WI38 (cell line): ENCODE measurements at regions not wholly inside any gene's neighbourhood (a gene's known extent, or its start where the extent isn't known, plus 50 kb on each side); places are given as distances from the start of the nearest gene placed in this dataset.

Experiments used
- H3K4me3 ChIP-seq: 2 replicates; pipeline ENCODE4 v1.5.1; 2011; ENCODE audit warnings: low read depth, mild to moderate bottlenecking, control low read depth, low read length
- CTCF ChIP-seq: IDR thresholded peaks from 2 replicates; pipeline ENCODE4 v1.5.1; 2012; ENCODE audit warnings: low read depth, mild to moderate bottlenecking, control low read depth, low read length

GRCh38 chr11:101306721-101307120 is 177.1 kb upstream of the PGR start:
- no peak overlapping the region for H3K4me3 ChIP-seq
- no peak for TF ChIP-seq CTCF

- no peak overlapping the region for H3K4me3 ChIP-seq
- no peak for TF ChIP-seq CTCF
These were observed 175.9 kb upstream of the PGR start for GRCh38 chr11:101305496-101305895.

- H3K4me3 ChIP-seq: no peak overlapping the region
- TF ChIP-seq CTCF: no peak
These were observed 169.6 kb upstream of the PGR start for GRCh38 chr11:101299210-101299609.

- no peak for TF ChIP-seq CTCF
- no peak overlapping the region for H3K4me3 ChIP-seq
These were observed 167.3 kb upstream of the PGR start for GRCh38 chr11:101296896-101297295.

- no peak for TF ChIP-seq CTCF
- H3K4me3 ChIP-seq: no peak overlapping the region
These were observed 163.1 kb upstream of the PGR start for GRCh38 chr11:101292661-101293240.

GRCh38 chr11:101291279-101291678 is 161.7 kb upstream of the PGR start:
- TF ChIP-seq CTCF: no peak

GRCh38 chr11:101288392-101288791 is 158.8 kb upstream of the PGR start:
- H3K4me3 ChIP-seq: no peak overlapping the region
- TF ChIP-seq CTCF: no peak

More at GRCh38 chr11:101291279-101291678, 161.7 kb upstream of the PGR start:
- H3K4me3 ChIP-seq: no peak overlapping the region
